Ovary (tissue), 7 donors: ENCODE measurements at regions not wholly inside any gene's neighbourhood (a gene's known extent, or its start where the extent isn't known, plus 50 kb on each side); places are given as distances from the start of the nearest gene placed in this dataset.

ENCODE experiments used
- DNase-seq, 5 donors: peaks; one replicate each; pipeline ENCODE4 v3.0.0-alpha.2; 2019 to 2020
- H3K27ac ChIP-seq, 2 donors: fragments of 200-600 bp; one replicate each; pipeline versions ENCODE4 v1.5.1 to v1.8.0; 2019 to 2022
- H3K27me3 ChIP-seq: fragments of 200-600 bp; one replicate; pipeline ENCODE4 v1.8.0; 2022
- H3K36me3 ChIP-seq: fragments of 200-600 bp; sonication (generic); one replicate; pipeline ENCODE4 v1.5.1; 2019
- H3K4me1 ChIP-seq: one replicate; pipeline ENCODE4 v1.8.1; 2013; ENCODE audit warnings: mild to moderate bottlenecking, moderate library complexity; ENCODE audit not compliant: insufficient read depth
- H3K4me3 ChIP-seq: fragments of 200-600 bp; sonication (generic); one replicate; pipeline ENCODE4 v1.5.1; 2017
- H3K9me3 ChIP-seq, 2 donors: fragments of 200-600 bp in 1 of 2; sonication (generic) in 1 of 2; one replicate each; pipeline versions ENCODE4 v1.5.1 to v1.8.1; 2013 to 2019; ENCODE audit warnings: mild to moderate bottlenecking in 1 of 2, moderate library complexity in 1 of 2
- CTCF ChIP-seq, 3 donors: fragments of 450-650 bp in 2 of 3; fragments of 200-600 bp in 1 of 3; IDR thresholded peaks; one replicate each; pipeline versions ENCODE4 v1.5.1 to v1.8.0; 2016 to 2022; ENCODE audit warnings: antibody characterized with exemption in 3 of 3, mild to moderate bottlenecking in 1 of 3
- EP300 ChIP-seq: sonication (generic); formaldehyde crosslinking; IDR thresholded peaks from one replicate; pipeline ENCODE4 v1.6.1; 2017; ENCODE audit warnings: antibody characterized with exemption
- POLR2A ChIP-seq: fragments of 450-650 bp; IDR thresholded peaks from one replicate; pipeline ENCODE4 v1.6.1; 2017; ENCODE audit warnings: antibody characterized with exemption, mild to moderate bottlenecking, moderate library complexity
- WGBS, 3 donors: extraction: QIAGEN DNeasy Blood & Tissue Kit in 1 of 3; methylation state at CpG; one replicate each; pipeline versions ENCODE4 v1.1.5 to v1.1.7; 2013 to 2017; 5-methylcytosine and 5-hydroxymethylcytosine counted together
- intact Hi-C, 4 donors: fragments of 100-400 bp; cut with DNase I; formaldehyde crosslinking; loops; one replicate each; pipeline versions ENCODE4 v1.11.0 to v1.15.1; 2022 to 2023
- donor health status: DM: no; HTN: no; CAD: no; lungs with moderate emphysema.
- donor health status: DM: no; HTN: no; CAD: no.
- donor health status: Bipolar disorder and iron deficiency.
- donor health status: DM: no; HTN: no; CAD: no.
- donor health status: DM: yes; HTN: yes; CAD: no.

GRCh38 chr13:57045826-57046546, 94.7 kb upstream of the PRR20A start:
- WGBS, 3 donors = 11 to 20% (median 11%) methylated on average over 5 of the region's 5 CpGs
- H3K36me3 ChIP-seq = no peaks in the 10 kb centered on the region
- TF ChIP-seq CTCF (IDR thresholded peaks at IDR 0.05) (no peak), POLR2A (no peak)
- H3K27me3 ChIP-seq = no peaks in the 10 kb centered on the region
- H3K4me1 ChIP-seq = no peaks in the 10 kb centered on the region
- H3K9me3 ChIP-seq = no peaks in the 10 kb centered on the region
- DNase-seq = no peak
- H3K27ac ChIP-seq = no peak overlapping the region
- intact Hi-C loops = no loop called here
- no peak overlapping the region for H3K4me3 ChIP-seq

GRCh38 chr13:57056601-57057180, 84.0 kb upstream of the PRR20A start:
- Histone ChIP-seq H3K27me3 (no peaks in the 10 kb centered on the region), H3K4me3 (no peak overlapping the region), H3K4me1 (no peaks in the 10 kb centered on the region), H3K36me3 (no peaks in the 10 kb centered on the region), H3K27ac (no peak overlapping the region), H3K9me3 (no peaks in the 10 kb centered on the region)
- WGBS, 3 donors = 52 to 65% (median 59%) methylated on average over 5 of the region's 5 CpGs
- DNase-seq = no peak
- intact Hi-C loops = no loop called here
- TF ChIP-seq POLR2A = no peak
- no peak for TF ChIP-seq EP300
- no peak for TF ChIP-seq CTCF (IDR thresholded peaks at IDR 0.05)

- no peak overlapping the region for H3K27ac ChIP-seq
- no peaks in the 10 kb centered on the region for H3K9me3 ChIP-seq
- no peak for DNase-seq
- no peak for TF ChIP-seq CTCF (IDR thresholded peaks at IDR 0.05)
- H3K4me3 ChIP-seq = no peak overlapping the region
- no peaks in the 10 kb centered on the region for H3K4me1 ChIP-seq
- intact Hi-C loops = no loop called here
- no peaks in the 10 kb centered on the region for H3K27me3 ChIP-seq
- H3K36me3 ChIP-seq = no peaks in the 10 kb centered on the region
- WGBS, 3 donors = 57 to 64% (median 63%) methylated on average over 5 of the region's 5 CpGs
Observed at GRCh38 chr13:57063007-57063406, 77.7 kb upstream of the PRR20A start.

- TF ChIP-seq EP300 (no peak), POLR2A (no peak), CTCF (IDR thresholded peaks at IDR 0.05) (no peak)
- no peaks in the 10 kb centered on the region for H3K9me3 ChIP-seq
- H3K4me3 ChIP-seq = no peak overlapping the region
- 61 to 72% (median 70%) methylated on average over 2 of the region's 2 CpGs for WGBS, 3 donors
- no peaks in the 10 kb centered on the region for H3K27me3 ChIP-seq
- H3K4me1 ChIP-seq = no peaks in the 10 kb centered on the region
- H3K27ac ChIP-seq = no peak overlapping the region
- DNase-seq = no peak
- H3K36me3 ChIP-seq = no peaks in the 10 kb centered on the region
- intact Hi-C loops = no loop called here
Observed at GRCh38 chr13:57073983-57074382, 66.7 kb upstream of the PRR20A start.
